Cardiac septum (tissue), 1 donor: ENCODE measurements at regions not wholly inside any gene's neighbourhood (a gene's known extent, or its start where the extent isn't known, plus 50 kb on each side); places are given as distances from the start of the nearest gene placed in this dataset.

Source experiments
- DNase-seq: peaks from one replicate; pipeline ENCODE4 v3.0.0-alpha.2; 2020; ENCODE audit warnings: low spot score
- intact Hi-C: fragments of 100-400 bp; cut with DNase I; formaldehyde crosslinking; loops from one replicate; pipeline ENCODE4 v1.14.0; 2022
- donor health status: DM: no; HTN: no; CAD: no.

- DNase-seq, result no peak
- intact Hi-C loops, result loop anchor here (5.0 kb wide), 1 partner anchor 74 kb away; no protein-coding TSS in a partner anchor
Observed at GRCh38 chr14:94998685-94999084, 158.6 kb downstream of the DICER1 start.

GRCh38 chr14:94998110-94998509 lies 159.2 kb downstream of the DICER1 start:
- no peak for DNase-seq
- intact Hi-C loops, result loop anchor here (5.0 kb wide), 1 partner anchor 74 kb away; no protein-coding TSS in a partner anchor

GRCh38 chr14:94995551-94995950 lies 161.8 kb downstream of the DICER1 start:
- intact Hi-C loops, result loop anchor here (5.0 kb wide), 1 partner anchor 77 kb away; no protein-coding TSS in a partner anchor

GRCh38 chr14:94994245-94994644 lies 163.1 kb downstream of the DICER1 start:
- intact Hi-C loops, result no loop called here
- no peak for DNase-seq

More at GRCh38 chr14:94995551-94995950, 161.8 kb downstream of the DICER1 start:
- no peak for DNase-seq

- intact Hi-C loops, result no loop called here
- no peak for DNase-seq
Observed at GRCh38 chr14:94992046-94992445, 165.3 kb downstream of the DICER1 start.

GRCh38 chr14:94989946-94990345 lies 167.4 kb downstream of the DICER1 start:
- no peak for DNase-seq
- intact Hi-C loops, result no loop called here

- intact Hi-C loops, result no loop called here
- no peak for DNase-seq
Observed at GRCh38 chr14:94989417-94989816, 167.9 kb downstream of the DICER1 start.

- intact Hi-C loops, result no loop called here
- DNase-seq, result no peak
Observed at GRCh38 chr14:94987409-94987808, 169.9 kb downstream of the DICER1 start.

GRCh38 chr14:94979891-94980290 lies 177.4 kb downstream of the DICER1 start:
- intact Hi-C loops, result no loop called here
- no peak for DNase-seq

- no peak for DNase-seq
- intact Hi-C loops, result no loop called here
Observed at GRCh38 chr14:94977016-94977415, 180.3 kb downstream of the DICER1 start.

GRCh38 chr14:94975366-94975765 lies 182.0 kb downstream of the DICER1 start:
- DNase-seq, result no peak
- intact Hi-C loops, result no loop called here

- no peak for DNase-seq
- intact Hi-C loops, result loop anchor here (5.0 kb wide), 1 partner anchor 53 kb away; no protein-coding TSS in a partner anchor
Observed at GRCh38 chr14:94974893-94975292, 182.4 kb downstream of the DICER1 start.

GRCh38 chr14:94974422-94974821 lies 182.9 kb downstream of the DICER1 start:
- intact Hi-C loops, result loop anchor here (5.0 kb wide), 1 partner anchor 52 kb away; no protein-coding TSS in a partner anchor
- no peak for DNase-seq

GRCh38 chr14:94971750-94972149 lies 185.6 kb downstream of the DICER1 start:
- no peak for DNase-seq
- intact Hi-C loops, result loop anchor here (5.0 kb wide), 1 partner anchor 49 kb away; no protein-coding TSS in a partner anchor

GRCh38 chr14:94970941-94971730 lies 186.2 kb downstream of the DICER1 start:
- DNase-seq, result no peak

GRCh38 chr14:94969766-94970165 lies 187.6 kb downstream of the DICER1 start:
- intact Hi-C loops, result loop anchor here (5.0 kb wide), 1 partner anchor 47 kb away; no protein-coding TSS in a partner anchor
- no peak for DNase-seq

More at GRCh38 chr14:94970941-94971730, 186.2 kb downstream of the DICER1 start:
- intact Hi-C loops, result loop anchor here (5.0 kb wide), 1 partner anchor 49 kb away; no protein-coding TSS in a partner anchor

- DNase-seq, result no peak
- intact Hi-C loops, result no loop called here
Observed at GRCh38 chr14:94966868-94967267, 190.5 kb downstream of the DICER1 start.

- intact Hi-C loops, result no loop called here
- DNase-seq, result no peak
Observed at GRCh38 chr14:94966344-94966743, 191.0 kb downstream of the DICER1 start.

- intact Hi-C loops, result no loop called here
- no peak for DNase-seq
Observed at GRCh38 chr14:94965551-94966313, 191.6 kb downstream of the DICER1 start.

GRCh38 chr14:94964931-94965330 lies 192.4 kb downstream of the DICER1 start:
- intact Hi-C loops, result no loop called here
- DNase-seq, result no peak
